ENCODE measurements at regions not wholly inside any gene's neighbourhood (a gene's known extent, or its start where the extent isn't known, plus 50 kb on each side); places are given as distances from the start of the nearest gene placed in this dataset.

DNA sequence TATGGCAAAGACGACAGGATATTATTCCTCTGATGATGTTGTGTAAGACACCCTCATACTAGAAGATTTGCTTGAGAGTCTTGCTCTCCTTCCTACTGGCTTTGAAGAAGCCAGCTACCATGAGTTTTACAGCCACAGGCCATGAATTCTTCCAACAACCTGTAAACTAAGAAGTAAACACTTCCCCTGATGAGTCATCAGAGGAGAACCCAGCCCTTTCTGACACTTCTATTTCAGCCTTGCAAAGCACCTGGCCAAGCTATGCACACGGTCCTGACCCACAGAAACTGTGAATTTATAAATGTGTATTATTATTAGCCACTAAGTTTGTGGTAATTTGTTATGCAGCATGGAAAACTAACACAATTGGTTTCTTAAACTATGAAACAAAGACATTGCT lies 288.8 kb upstream of the ADAMTSL1 start:
- no peak overlapping the region for H3K4me2 ChIP-seq (ENCODE audit: low read depth, low read length)
- peak overlapping the region; percentile 42; the same call in 1 of the 2 replicates for H3K27ac ChIP-seq (ENCODE audit: low read length)
- peaks cover 7% of the 10 kb centered on the region; the same call in 1 of the 2 replicates for H3K4me1 ChIP-seq (ENCODE audit: low read length)
- no peaks in the 10 kb centered on the region for H3K27me3 ChIP-seq (replicated peaks; ENCODE audit: insufficient read depth, low read length)
- peak; percentile 56 for DNase-seq
- no peaks in the 10 kb centered on the region for H3F3A ChIP-seq (ENCODE audit: insufficient read depth, low read length)
- H3K4me3 ChIP-seq (ENCODE audit: low read length): no peak overlapping the region
- H3K36me3 ChIP-seq (replicated peaks; ENCODE audit: insufficient read depth, low read length): no peaks in the 10 kb centered on the region
- H3K79me2 ChIP-seq (ENCODE audit: low read length): no peaks in the 10 kb centered on the region
- TF ChIP-seq CTCF (IDR thresholded peaks at IDR 0.05; ENCODE audit: low read length) (no peak), EZH2 (optimal IDR thresholded peaks at IDR 0.05; ENCODE audit: low read depth, low read length) (no peak)
- H3K9ac ChIP-seq (ENCODE audit: low read length): no peak overlapping the region
- no peaks in the 10 kb centered on the region for H4K20me1 ChIP-seq (ENCODE audit: insufficient read depth, low read length)
- H2AFZ ChIP-seq (ENCODE audit: low read length): no peak overlapping the region
- H3K9me2 ChIP-seq (replicated peaks; ENCODE audit: insufficient read depth, low read length): no peaks in the 10 kb centered on the region
- no peaks in the 10 kb centered on the region for H3K9me3 ChIP-seq (replicated peaks; ENCODE audit: insufficient read depth, low read length)

DNA sequence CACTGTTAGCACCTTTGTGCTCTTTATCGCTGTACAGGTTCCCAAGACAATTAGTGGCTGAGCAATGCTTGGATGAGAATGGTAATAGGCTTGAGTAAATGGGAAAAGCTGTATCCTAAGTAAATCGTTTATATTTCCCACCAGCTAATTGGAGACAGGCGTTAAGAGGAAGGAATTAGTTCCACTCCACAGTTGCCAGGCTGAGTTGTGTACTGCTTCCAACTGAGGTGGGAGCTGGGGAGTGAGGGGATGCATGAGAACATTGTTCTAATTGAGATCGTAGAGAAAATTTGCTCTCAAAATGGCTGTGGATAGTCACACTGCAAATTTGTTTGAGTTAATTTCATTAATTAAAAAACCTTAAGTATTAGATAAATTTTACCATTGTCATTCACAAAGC lies 285.0 kb upstream of the ADAMTSL1 start:
- Histone ChIP-seq H3F3A (ENCODE audit: insufficient read depth, low read length) (no peaks in the 10 kb centered on the region), H3K36me3 (replicated peaks; ENCODE audit: insufficient read depth, low read length) (no peaks in the 10 kb centered on the region), H3K4me2 (ENCODE audit: low read depth, low read length) (no peak overlapping the region), H2AFZ (ENCODE audit: low read length) (no peak overlapping the region), H3K27me3 (replicated peaks; ENCODE audit: insufficient read depth, low read length) (no peaks in the 10 kb centered on the region), H3K79me2 (ENCODE audit: low read length) (no peaks in the 10 kb centered on the region), H3K27ac (ENCODE audit: low read length) (no peak overlapping the region), H3K4me3 (ENCODE audit: low read length) (no peak overlapping the region), H4K20me1 (ENCODE audit: insufficient read depth, low read length) (no peaks in the 10 kb centered on the region), H3K9me3 (replicated peaks; ENCODE audit: insufficient read depth, low read length) (no peaks in the 10 kb centered on the region), H3K9me2 (replicated peaks; ENCODE audit: insufficient read depth, low read length) (no peaks in the 10 kb centered on the region), H3K9ac (ENCODE audit: low read length) (no peak overlapping the region), H3K4me1 (ENCODE audit: low read length) (peaks cover 7% of the 10 kb centered on the region; the same call in 1 of the 2 replicates)
- DNase-seq: no peak
- TF ChIP-seq EZH2 (optimal IDR thresholded peaks at IDR 0.05; ENCODE audit: low read depth, low read length): no peak
- TF ChIP-seq EZH2phosphoT487 (IDR thresholded peaks at IDR 0.05; ENCODE audit: low read length): no peak
- no peak for TF ChIP-seq CTCF (IDR thresholded peaks at IDR 0.05; ENCODE audit: low read length)

DNA sequence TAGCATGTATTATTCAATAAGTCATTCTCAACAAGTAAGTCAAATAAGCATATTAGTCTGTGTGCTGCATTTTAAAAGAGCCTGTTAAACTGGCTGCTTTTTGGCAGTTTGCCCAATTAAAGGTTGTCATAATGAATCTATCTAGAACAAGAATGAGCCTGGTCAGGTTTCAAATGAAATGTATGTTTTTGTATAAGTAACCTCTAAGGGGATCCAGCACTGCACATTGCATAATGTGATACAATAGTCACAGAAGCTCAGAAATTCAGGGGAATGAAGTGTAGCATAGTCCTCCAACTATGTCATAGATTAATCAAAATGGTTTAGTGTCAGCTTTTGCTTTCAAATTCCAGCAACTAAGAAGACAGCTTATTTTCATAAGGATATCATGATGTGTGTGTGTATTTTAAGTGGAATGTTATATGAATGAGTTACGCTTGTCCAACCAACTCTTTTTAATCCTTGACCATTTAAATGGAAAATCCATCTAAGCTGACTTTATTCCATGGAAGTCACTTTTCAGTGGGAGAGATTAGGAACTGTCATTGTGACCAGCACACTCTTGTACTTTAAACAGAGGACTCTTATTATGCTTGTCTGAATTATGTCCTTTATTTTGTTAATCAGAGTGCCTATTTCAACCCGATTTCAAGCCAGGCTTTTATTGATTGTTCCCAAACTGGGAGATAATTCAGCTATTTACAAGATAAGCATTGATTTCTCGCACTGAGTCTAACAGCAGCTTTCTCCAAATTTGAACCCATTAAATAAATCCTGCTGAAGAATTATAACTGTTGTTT lies 283.9 kb upstream of the ADAMTSL1 start:
- H3K9me2 ChIP-seq (replicated peaks; ENCODE audit: insufficient read depth, low read length): no peaks in the 10 kb centered on the region
- no peak overlapping the region for H3K27ac ChIP-seq (ENCODE audit: low read length)
- H3K4me1 ChIP-seq (ENCODE audit: low read length): peaks cover 4% of the 10 kb centered on the region; the same call in 1 of the 2 replicates
- no peaks in the 10 kb centered on the region for H3K27me3 ChIP-seq (replicated peaks; ENCODE audit: insufficient read depth, low read length)
- no peak overlapping the region for H3K9ac ChIP-seq (ENCODE audit: low read length)
- H3K4me3 ChIP-seq (ENCODE audit: low read length): no peak overlapping the region
- no peaks in the 10 kb centered on the region for H3K79me2 ChIP-seq (ENCODE audit: low read length)
- no peaks in the 10 kb centered on the region for H3K9me3 ChIP-seq (replicated peaks; ENCODE audit: insufficient read depth, low read length)
- H3F3A ChIP-seq (ENCODE audit: insufficient read depth, low read length): no peaks in the 10 kb centered on the region
- no peaks in the 10 kb centered on the region for H4K20me1 ChIP-seq (ENCODE audit: insufficient read depth, low read length)
- no peak for TF ChIP-seq EZH2phosphoT487 (IDR thresholded peaks at IDR 0.05; ENCODE audit: low read length)
- no peak for TF ChIP-seq EZH2 (optimal IDR thresholded peaks at IDR 0.05; ENCODE audit: low read depth, low read length)
- TF ChIP-seq CTCF (IDR thresholded peaks at IDR 0.05; ENCODE audit: low read length): no peak
- no peak overlapping the region for H3K4me2 ChIP-seq (ENCODE audit: low read depth, low read length)
- DNase-seq: no peak
- no peak overlapping the region for H2AFZ ChIP-seq (ENCODE audit: low read length)
- no peaks in the 10 kb centered on the region for H3K36me3 ChIP-seq (replicated peaks; ENCODE audit: insufficient read depth, low read length)

Data from MM.1S (cell line).